Endothelial cell (in vitro differentiated cells): ENCODE measurements at regions not wholly inside any gene's neighbourhood (a gene's known extent, or its start where the extent isn't known, plus 50 kb on each side); places are given as distances from the start of the nearest gene placed in this dataset.
"Not testable (repeated sequence)": the region's sequence is repeated elsewhere in the genome, so short reads cannot be mapped to it uniquely, and the experiment has no call there.

ENCODE experiments used
- DNase-seq: peaks from one replicate; pipeline ENCODE4 v3.0.0; 2021; ENCODE audit warnings: low spot score
- H3K27ac Mint-ChIP-seq: one replicate; pipeline ENCODE4 v1.8.0; 2021; ENCODE audit warnings: mixed read lengths, inconsistent platforms; ENCODE audit not compliant: unreplicated experiment
- H3K27me3 Mint-ChIP-seq: one replicate; pipeline ENCODE4 v1.8.0; 2021; ENCODE audit warnings: mild to moderate bottlenecking, moderate library complexity, mixed read lengths, inconsistent platforms; ENCODE audit not compliant: unreplicated experiment
- H3K36me3 Mint-ChIP-seq: one replicate; pipeline ENCODE4 v1.8.0; 2021; ENCODE audit warnings: mild to moderate bottlenecking, low read depth, mixed read lengths, inconsistent platforms; ENCODE audit not compliant: unreplicated experiment
- H3K4me1 Mint-ChIP-seq: one replicate; pipeline ENCODE4 v1.8.0; 2021; ENCODE audit warnings: mild to moderate bottlenecking, mixed read lengths, inconsistent platforms; ENCODE audit not compliant: unreplicated experiment
- H3K4me3 Mint-ChIP-seq: one replicate; pipeline ENCODE4 v1.8.0; 2021; ENCODE audit warnings: mild to moderate bottlenecking, mixed read lengths, inconsistent platforms; ENCODE audit not compliant: unreplicated experiment
- H3K9me3 Mint-ChIP-seq: one replicate; pipeline ENCODE4 v1.8.0; 2021; ENCODE audit warnings: mixed read lengths, inconsistent platforms; ENCODE audit not compliant: unreplicated experiment
- TF ChIP-seq, protein P1 (sequence below): fragments of 200-600 bp; sonication (generic); IDR thresholded peaks from one replicate; pipeline ENCODE4 v1.5.0; 2021; ENCODE audit warnings: antibody characterized with exemption; ENCODE audit not compliant: unreplicated experiment

DNA sequence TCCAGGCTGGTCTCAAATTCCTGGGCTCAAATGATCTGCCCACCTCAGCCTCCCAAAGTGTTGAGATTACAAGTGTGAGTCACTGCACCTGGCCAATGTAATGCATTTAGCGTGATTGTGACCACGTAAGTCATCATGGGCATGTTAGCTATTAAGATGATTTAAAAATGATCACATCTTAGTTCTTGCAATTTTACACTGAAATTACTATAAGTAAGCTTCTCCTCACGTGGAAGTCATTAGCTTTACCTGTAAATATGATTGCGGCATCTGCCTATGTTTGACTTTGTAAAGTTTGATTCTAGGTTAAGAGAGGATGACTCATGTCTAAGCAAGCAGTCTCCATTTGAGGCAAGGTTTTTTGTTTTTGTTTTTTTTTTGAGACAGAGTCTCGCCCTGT is 85.5 kb downstream of the PMAIP1 start:
- H3K27ac Mint-ChIP-seq: no peak overlapping the region
- H3K9me3 Mint-ChIP-seq: no peaks in the 10 kb centered on the region
- no peaks in the 10 kb centered on the region for H3K4me1 Mint-ChIP-seq
- no peak for DNase-seq
- no peaks in the 10 kb centered on the region for H3K36me3 Mint-ChIP-seq
- H3K4me3 Mint-ChIP-seq: no peak overlapping the region
- H3K27me3 Mint-ChIP-seq: no peaks in the 10 kb centered on the region
- TF ChIP-seq, protein P1, sequence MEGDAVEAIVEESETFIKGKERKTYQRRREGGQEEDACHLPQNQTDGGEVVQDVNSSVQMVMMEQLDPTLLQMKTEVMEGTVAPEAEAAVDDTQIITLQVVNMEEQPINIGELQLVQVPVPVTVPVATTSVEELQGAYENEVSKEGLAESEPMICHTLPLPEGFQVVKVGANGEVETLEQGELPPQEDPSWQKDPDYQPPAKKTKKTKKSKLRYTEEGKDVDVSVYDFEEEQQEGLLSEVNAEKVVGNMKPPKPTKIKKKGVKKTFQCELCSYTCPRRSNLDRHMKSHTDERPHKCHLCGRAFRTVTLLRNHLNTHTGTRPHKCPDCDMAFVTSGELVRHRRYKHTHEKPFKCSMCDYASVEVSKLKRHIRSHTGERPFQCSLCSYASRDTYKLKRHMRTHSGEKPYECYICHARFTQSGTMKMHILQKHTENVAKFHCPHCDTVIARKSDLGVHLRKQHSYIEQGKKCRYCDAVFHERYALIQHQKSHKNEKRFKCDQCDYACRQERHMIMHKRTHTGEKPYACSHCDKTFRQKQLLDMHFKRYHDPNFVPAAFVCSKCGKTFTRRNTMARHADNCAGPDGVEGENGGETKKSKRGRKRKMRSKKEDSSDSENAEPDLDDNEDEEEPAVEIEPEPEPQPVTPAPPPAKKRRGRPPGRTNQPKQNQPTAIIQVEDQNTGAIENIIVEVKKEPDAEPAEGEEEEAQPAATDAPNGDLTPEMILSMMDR: no peak

DNA sequence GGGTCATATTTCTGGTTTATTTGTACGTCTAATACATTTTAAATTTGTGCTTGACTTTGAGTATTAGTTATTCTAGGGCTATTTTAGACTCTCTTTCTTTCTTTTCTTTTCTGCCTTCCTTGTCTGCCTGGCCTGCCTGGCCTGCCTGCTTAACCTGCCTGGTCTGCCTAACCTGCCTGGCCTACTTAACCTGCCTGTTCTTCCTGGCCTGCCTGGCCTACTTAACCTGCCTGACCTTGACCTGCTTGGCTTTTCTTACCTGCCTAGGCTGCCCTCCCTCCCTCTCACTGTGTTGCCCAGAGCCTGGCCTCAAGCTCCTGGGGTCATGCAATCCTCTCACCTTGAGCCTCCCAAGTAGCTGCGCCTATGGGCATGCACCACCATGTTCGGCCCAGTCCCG is 83.7 kb downstream of the PMAIP1 start:
- H3K36me3 Mint-ChIP-seq: no peaks in the 10 kb centered on the region
- TF ChIP-seq, protein P1: no peak
- no peak overlapping the region for H3K27ac Mint-ChIP-seq
- no peaks in the 10 kb centered on the region for H3K27me3 Mint-ChIP-seq
- no peaks in the 10 kb centered on the region for H3K4me1 Mint-ChIP-seq
- no peak overlapping the region for H3K4me3 Mint-ChIP-seq
- no peak for DNase-seq
- no peaks in the 10 kb centered on the region for H3K9me3 Mint-ChIP-seq

DNA sequence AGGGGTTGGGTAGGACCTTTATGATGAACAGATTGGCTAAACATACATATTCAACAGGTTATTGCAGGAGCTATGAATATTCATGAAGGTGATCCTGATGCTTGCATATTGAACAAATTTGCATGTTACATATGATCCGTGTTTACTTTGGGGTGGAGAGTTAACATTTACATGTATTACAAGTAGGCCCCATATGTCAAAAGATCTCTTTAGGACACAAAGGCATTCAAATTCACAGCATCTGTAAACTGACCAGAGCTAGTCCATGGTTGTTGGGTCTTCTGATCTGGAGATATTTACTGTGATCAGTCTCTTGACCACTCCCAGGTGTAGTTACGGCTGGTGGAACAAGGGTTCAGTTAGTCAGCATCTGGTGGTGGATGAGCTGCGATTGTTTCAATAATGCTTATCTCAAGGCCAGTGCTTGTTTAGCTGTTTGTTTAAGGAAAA is 80.4 kb downstream of the PMAIP1 start:
- Mint-ChIP-seq H3K36me3 (no peaks in the 10 kb centered on the region), H3K27ac (no peak overlapping the region), H3K27me3 (no peaks in the 10 kb centered on the region), H3K4me1 (no peaks in the 10 kb centered on the region), H3K9me3 (no peaks in the 10 kb centered on the region), H3K4me3 (no peak overlapping the region)
- TF ChIP-seq, protein P1: no peak
- no peak for DNase-seq

DNA sequence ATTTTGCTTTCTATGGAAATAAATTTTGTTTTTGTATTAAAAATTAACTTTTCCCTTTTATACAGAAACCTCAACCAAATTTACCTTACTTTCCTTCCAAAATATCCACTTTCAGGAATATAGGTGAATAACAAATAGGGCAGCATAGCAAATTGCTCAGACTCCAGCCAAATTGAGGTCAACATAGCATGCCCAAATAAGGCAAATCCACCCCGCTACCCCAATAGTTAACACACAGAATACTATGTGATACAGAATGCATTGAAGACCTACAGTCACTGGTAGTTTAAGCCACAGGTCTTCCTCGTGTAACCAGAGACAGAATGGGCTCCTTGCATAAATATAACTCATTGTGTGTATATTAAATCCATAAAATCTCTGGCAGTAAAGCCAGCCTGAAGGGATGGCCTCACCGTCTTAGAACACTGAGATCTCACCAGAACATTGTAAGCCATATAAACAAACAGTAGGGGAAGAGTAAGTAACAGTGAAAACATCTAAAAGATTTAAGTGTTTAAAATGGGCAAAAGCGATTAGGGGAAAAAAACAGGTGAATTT is 72.2 kb downstream of the PMAIP1 start:
- H3K4me3 Mint-ChIP-seq: no peak overlapping the region
- H3K9me3 Mint-ChIP-seq: no peaks in the 10 kb centered on the region
- TF ChIP-seq, protein P1: no peak
- H3K27me3 Mint-ChIP-seq: no peaks in the 10 kb centered on the region
- DNase-seq: no peak
- H3K36me3 Mint-ChIP-seq: no peaks in the 10 kb centered on the region
- no peaks in the 10 kb centered on the region for H3K4me1 Mint-ChIP-seq
- H3K27ac Mint-ChIP-seq: no peak overlapping the region

DNA sequence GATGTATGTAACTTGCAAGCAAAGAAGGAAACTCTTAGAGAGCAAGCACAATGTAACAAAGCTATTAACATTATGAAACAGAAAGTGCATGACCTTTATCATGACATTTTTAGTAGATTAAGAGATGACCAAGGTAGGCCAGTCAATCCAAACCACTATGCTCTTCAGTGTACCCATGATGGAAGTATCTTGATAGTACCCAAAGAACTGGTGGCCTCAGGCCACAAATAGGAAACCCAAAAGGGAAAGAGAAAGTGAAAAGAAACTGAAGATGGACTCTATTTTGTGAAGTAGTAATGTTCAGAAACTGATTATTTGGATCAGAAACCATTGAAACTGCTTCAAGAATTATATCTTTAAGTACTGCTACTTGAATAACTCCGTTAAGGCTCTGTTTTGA is 71.3 kb downstream of the PMAIP1 start:
- not testable (repeated sequence) for H3K4me3 Mint-ChIP-seq, H3K9me3 Mint-ChIP-seq, DNase-seq, H3K4me1 Mint-ChIP-seq, H3K36me3 Mint-ChIP-seq, H3K27me3 Mint-ChIP-seq, H3K27ac Mint-ChIP-seq

DNA sequence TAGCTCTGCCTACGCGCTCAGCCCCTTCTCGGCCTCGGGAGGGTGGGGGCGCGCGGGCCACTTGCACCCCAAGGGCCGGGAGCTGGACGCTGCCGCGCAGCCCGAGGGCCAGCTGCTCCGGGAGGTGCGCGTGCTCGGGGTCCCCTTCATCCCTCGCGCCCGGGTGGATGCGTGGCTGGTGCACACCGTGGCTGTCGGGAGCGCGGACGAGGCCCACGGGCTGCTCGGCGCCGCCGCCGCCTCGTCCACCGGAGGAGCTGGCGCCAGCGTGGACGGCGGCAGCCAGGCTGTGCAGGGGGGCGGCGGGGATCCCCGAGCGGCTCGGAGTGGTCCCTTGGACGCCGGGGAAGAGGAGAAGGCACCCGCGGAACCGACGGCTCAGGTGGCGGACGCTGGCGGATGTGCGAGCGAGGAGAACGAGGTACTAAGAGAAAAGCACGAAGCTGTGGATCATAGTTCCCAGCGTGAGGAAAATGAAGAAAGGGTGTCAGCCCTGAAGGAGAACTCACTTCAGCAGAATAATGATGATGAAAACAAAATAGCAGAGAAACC is 69.8 kb downstream of the PMAIP1 start:
- H3K27me3 Mint-ChIP-seq, DNase-seq, H3K36me3 Mint-ChIP-seq, H3K4me3 Mint-ChIP-seq, H3K9me3 Mint-ChIP-seq, H3K4me1 Mint-ChIP-seq, H3K27ac Mint-ChIP-seq: not testable (repeated sequence)
